HFF-Myc (cell line): ENCODE measurements at regions not wholly inside any gene's neighbourhood (a gene's known extent, or its start where the extent isn't known, plus 50 kb on each side); places are given as distances from the start of the nearest gene placed in this dataset.

Experiments
- DNase-seq: peaks from one replicate; pipeline ENCODE4 v3.0.0-alpha.2; 2011; ENCODE audit warnings: low read depth; ENCODE audit errors: extremely low read depth
- H3K4me3 ChIP-seq: replicated peaks from 2 replicates; pipeline ENCODE4 v1.5.1; 2011; ENCODE audit warnings: low read depth, mild to moderate bottlenecking, control low read depth, low read length
- CTCF ChIP-seq: IDR thresholded peaks from 2 replicates; pipeline ENCODE4 v1.5.1; 2012; ENCODE audit warnings: mild to moderate bottlenecking, low read depth, low read length, control low read depth; ENCODE audit errors: missing control alignments

GRCh38 chr18:77379976-77380509, 130.4 kb downstream of the GALR1 start:
- no peak overlapping the region for H3K4me3 ChIP-seq
- TF ChIP-seq CTCF = no peak

GRCh38 chr18:77380695-77381094, 131.0 kb downstream of the GALR1 start:
- no peak overlapping the region for H3K4me3 ChIP-seq
- no peak for DNase-seq
- no peak for TF ChIP-seq CTCF

More at GRCh38 chr18:77379976-77380509, 130.4 kb downstream of the GALR1 start:
- no peak for DNase-seq

GRCh38 chr18:77392321-77392720, 142.7 kb downstream of the GALR1 start:
- no peak for DNase-seq
- H3K4me3 ChIP-seq = no peak overlapping the region
- TF ChIP-seq CTCF = no peak

- TF ChIP-seq CTCF = no peak
- H3K4me3 ChIP-seq = no peak overlapping the region
These were observed 143.9 kb downstream of the GALR1 start for GRCh38 chr18:77393519-77393918.

GRCh38 chr18:77395953-77396352, 146.3 kb downstream of the GALR1 start:
- TF ChIP-seq CTCF = no peak
- DNase-seq = no peak
- H3K4me3 ChIP-seq = no peak overlapping the region

More at GRCh38 chr18:77393519-77393918, 143.9 kb downstream of the GALR1 start:
- DNase-seq = no peak

GRCh38 chr18:77397056-77397455, 147.4 kb downstream of the GALR1 start:
- DNase-seq = no peak
- no peak overlapping the region for H3K4me3 ChIP-seq
- no peak for TF ChIP-seq CTCF

- H3K4me3 ChIP-seq = no peak overlapping the region
- DNase-seq = no peak
- no peak for TF ChIP-seq CTCF
These were observed 148.0 kb downstream of the GALR1 start for GRCh38 chr18:77397617-77398016.
